ENCODE measurements at regions not wholly inside any gene's neighbourhood (a gene's known extent, or its start where the extent isn't known, plus 50 kb on each side); places are given as distances from the start of the nearest gene placed in this dataset.
"Not testable (repeated sequence)": the region's sequence is repeated elsewhere in the genome, so short reads cannot be mapped to it uniquely, and the experiment has no call there.

- no peak for DNase-seq
These were observed 89.6 kb upstream of the LHX5 start for GRCh38 chr12:113561068-113561780.

GRCh38 chr12:113559466-113559865, 87.8 kb upstream of the LHX5 start:
- DNase-seq, result no peak

GRCh38 chr12:113555226-113555625, 83.6 kb upstream of the LHX5 start:
- no peak for DNase-seq

GRCh38 chr12:113552760-113553159, 81.1 kb upstream of the LHX5 start:
- DNase-seq, result no peak

- no peak for DNase-seq
These were observed 79.9 kb upstream of the LHX5 start for GRCh38 chr12:113551563-113551962.

- no peak for DNase-seq
These were observed 76.8 kb upstream of the LHX5 start for GRCh38 chr12:113548467-113548866.

- DNase-seq, result no peak
These were observed 75.5 kb upstream of the LHX5 start for GRCh38 chr12:113546916-113547863.

GRCh38 chr12:113537751-113538087, 66.0 kb upstream of the LHX5 start:
- DNase-seq, result peak; percentile 20

- DNase-seq, result no peak
These were observed 65.5 kb upstream of the LHX5 start for GRCh38 chr12:113537046-113537750.

GRCh38 chr12:113535100-113535499, 63.4 kb upstream of the LHX5 start:
- DNase-seq, result no peak

GRCh38 chr12:113534555-113534954, 62.9 kb upstream of the LHX5 start:
- DNase-seq, result no peak

- DNase-seq, result no peak
These were observed 62.2 kb upstream of the LHX5 start for GRCh38 chr12:113533842-113534375.

- DNase-seq, result no peak
These were observed 60.6 kb upstream of the LHX5 start for GRCh38 chr12:113532292-113532691.

GRCh38 chr12:113531073-113531472, 59.4 kb upstream of the LHX5 start:
- not testable (repeated sequence) for DNase-seq

GRCh38 chr12:113528606-113529293, 57.1 kb upstream of the LHX5 start:
- no peak for DNase-seq

- DNase-seq, result no peak
These were observed 53.4 kb upstream of the LHX5 start for GRCh38 chr12:113525066-113525465.

- DNase-seq, result no peak
These were observed 52.8 kb upstream of the LHX5 start for GRCh38 chr12:113524495-113524894.

- DNase-seq, result no peak
These were observed 50.0 kb upstream of the LHX5 start for GRCh38 chr12:113521708-113522107.
